ENCODE measurements at regions not wholly inside any gene's neighbourhood (a gene's known extent, or its start where the extent isn't known, plus 50 kb on each side); places are given as distances from the start of the nearest gene placed in this dataset.

DNA sequence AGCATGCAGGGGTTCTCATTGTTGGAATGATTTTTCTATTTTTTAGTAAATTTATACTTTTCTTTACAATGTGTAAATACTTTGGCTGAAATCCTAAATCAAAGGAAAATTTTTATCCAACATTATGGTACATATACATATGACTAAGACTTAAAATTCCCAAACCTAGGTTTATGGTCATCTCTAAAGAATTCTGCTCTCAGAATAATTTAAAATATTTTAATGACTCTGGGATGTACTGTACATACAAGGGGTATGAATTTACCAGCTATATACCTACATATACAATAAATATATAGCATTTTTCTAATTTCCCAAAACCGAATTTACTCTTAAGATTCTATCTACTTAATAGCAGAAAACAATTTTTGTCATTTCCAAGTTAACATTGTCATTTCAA is 137.9 kb upstream of the POU1F1 start:
- TF ChIP-seq, protein P1, sequence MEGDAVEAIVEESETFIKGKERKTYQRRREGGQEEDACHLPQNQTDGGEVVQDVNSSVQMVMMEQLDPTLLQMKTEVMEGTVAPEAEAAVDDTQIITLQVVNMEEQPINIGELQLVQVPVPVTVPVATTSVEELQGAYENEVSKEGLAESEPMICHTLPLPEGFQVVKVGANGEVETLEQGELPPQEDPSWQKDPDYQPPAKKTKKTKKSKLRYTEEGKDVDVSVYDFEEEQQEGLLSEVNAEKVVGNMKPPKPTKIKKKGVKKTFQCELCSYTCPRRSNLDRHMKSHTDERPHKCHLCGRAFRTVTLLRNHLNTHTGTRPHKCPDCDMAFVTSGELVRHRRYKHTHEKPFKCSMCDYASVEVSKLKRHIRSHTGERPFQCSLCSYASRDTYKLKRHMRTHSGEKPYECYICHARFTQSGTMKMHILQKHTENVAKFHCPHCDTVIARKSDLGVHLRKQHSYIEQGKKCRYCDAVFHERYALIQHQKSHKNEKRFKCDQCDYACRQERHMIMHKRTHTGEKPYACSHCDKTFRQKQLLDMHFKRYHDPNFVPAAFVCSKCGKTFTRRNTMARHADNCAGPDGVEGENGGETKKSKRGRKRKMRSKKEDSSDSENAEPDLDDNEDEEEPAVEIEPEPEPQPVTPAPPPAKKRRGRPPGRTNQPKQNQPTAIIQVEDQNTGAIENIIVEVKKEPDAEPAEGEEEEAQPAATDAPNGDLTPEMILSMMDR (IDR thresholded peaks at IDR 0.05) = no peak
- no peak for TF ChIP-seq EP300 (IDR thresholded peaks at IDR 0.05; ENCODE audit: low read depth)
